K562 (cell line): ENCODE measurements at regions not wholly inside any gene's neighbourhood (a gene's known extent, or its start where the extent isn't known, plus 50 kb on each side); places are given as distances from the start of the nearest gene placed in this dataset.

Source experiments
- ATAC-seq: fragments of 200-7000 bp; cut with Tn5 transposase; 3 replicates; pipeline ENCODE4 v1.9.1; 2020; ENCODE audit warnings: moderate library complexity
- BruUV-seq: library from RNA; stranded (reverse); fragments of 400-500 nt; replicated peaks from 2 replicates; lab custom pipeline; 2021; lab: Mats Ljungman, UMichigan
- CTCF ChIA-PET: fragments of 300-600 bp; formaldehyde crosslinking; extraction: SDS; loops from one replicate; lab custom pipeline; 2021; ENCODE audit warnings: low intra/inter-chr PET ratio; lab: Yijun Ruan, JAX
- POLR2A ChIA-PET: fragments of 300-600, 350-650 bp; sonication (Branson Sonifier 250); formaldehyde crosslinking; extraction: SDS; loops from one replicate; lab custom pipeline; 2021; ENCODE audit warnings: antibody characterized with exemption, inconsistent platforms; lab: Yijun Ruan, JAX
- DNase-seq, 4 experiments: peaks; one replicate each; pipeline versions ENCODE4 v3.0.0 to v3.0.0-alpha.2; 2011 to 2018; ENCODE audit warnings: low spot score in 3 of 4, mixed read lengths in 3 of 4; ENCODE audit errors: extremely low read depth in 1 of 4
- FAIRE-seq: peaks from 2 replicates; lab custom pipeline; 2011; peaks lifted over from hg19 to GRCh38; lab: Jason Lieb, UNC
- H2AFZ ChIP-seq: 2 replicates; pipeline ENCODE4 v1.6.0; 2011; ENCODE audit warnings: low read depth, low read length, control low read depth, inconsistent platforms
- H3K27ac ChIP-seq: fragments of 200-600 bp; 3 replicates; pipeline ENCODE4 v1.8.0; 2011; ENCODE audit warnings: low read depth, mild to moderate bottlenecking, control low read depth, inconsistent platforms, low read length, moderate library complexity, mixed read lengths; ENCODE audit errors: extremely low read depth
- H3K27me3 ChIP-seq, 2 experiments: fragments of 300-600 bp in 1 of 2; 2 replicates in 1 of 2; 3 replicates in 1 of 2; pipeline versions ENCODE4 v1.6.0 to v1.8.0; 2011; ENCODE audit warnings: inconsistent platforms in 2 of 2, low read length in 2 of 2, mild to moderate bottlenecking in 1 of 2, mixed read lengths in 1 of 2, moderate library complexity in 1 of 2; ENCODE audit not compliant: control insufficient read depth in 2 of 2, insufficient read depth in 2 of 2
- H3K36me3 ChIP-seq: fragments of 300-600 bp; 3 replicates; pipeline ENCODE4 v1.8.0; 2011; ENCODE audit warnings: mild to moderate bottlenecking, low read length, inconsistent platforms; ENCODE audit not compliant: control insufficient read depth, insufficient read depth
- H3K4me1 ChIP-seq, 2 experiments: fragments of 200-600 bp in 1 of 2; replicated peaks in 1 of 2; 2 replicates in 1 of 2; 3 replicates in 1 of 2; pipeline versions ENCODE4 v1.5.1 to v1.8.0; 2011; ENCODE audit warnings: inconsistent platforms in 2 of 2, low read length in 2 of 2, mild to moderate bottlenecking in 1 of 2, mixed read lengths in 1 of 2, moderate library complexity in 1 of 2; ENCODE audit not compliant: control insufficient read depth in 2 of 2, insufficient read depth in 2 of 2
- H3K4me2 ChIP-seq: 2 replicates; pipeline ENCODE4 v1.6.1; 2011; ENCODE audit warnings: low read length, control low read depth, inconsistent platforms, mixed read lengths; ENCODE audit not compliant: insufficient read depth
- H3K4me3 ChIP-seq: fragments of 200-600 bp; sonication (generic), shearing (Covaris generic); 2 replicates; pipeline ENCODE4 v1.5.1; 2016; ENCODE audit warnings: control low read depth, inconsistent platforms
- H3K79me2 ChIP-seq: fragments of 200-600 bp; 3 replicates; pipeline ENCODE4 v1.8.0; 2011; ENCODE audit warnings: low read length, inconsistent platforms; ENCODE audit not compliant: control insufficient read depth, insufficient read depth
- H3K9ac ChIP-seq, 2 experiments: 2 replicates each; pipeline versions ENCODE4 v1.6.0 to v1.6.1; 2011; ENCODE audit warnings: low read depth in 2 of 2, low read length in 2 of 2, control low read depth in 1 of 2, inconsistent platforms in 1 of 2, mild to moderate bottlenecking in 1 of 2, mixed read lengths in 1 of 2; ENCODE audit not compliant: insufficient read depth in 1 of 2
- H3K9me1 ChIP-seq: one replicate; pipeline ENCODE4 v1.6.0; 2011; ENCODE audit warnings: inconsistent platforms, mild to moderate bottlenecking, low read length, moderate library complexity; ENCODE audit not compliant: control insufficient read depth, insufficient read depth
- H3K9me3 ChIP-seq: replicated peaks from 2 replicates; pipeline ENCODE4 v1.5.1; 2011; ENCODE audit warnings: low read depth, low read length, inconsistent platforms; ENCODE audit not compliant: control insufficient read depth, insufficient read depth
- H4K20me1 ChIP-seq: replicated peaks from 2 replicates; pipeline ENCODE4 v1.6.1; 2011; ENCODE audit warnings: low read length, inconsistent platforms, mixed read lengths; ENCODE audit not compliant: control insufficient read depth, insufficient read depth
- ADNP ChIP-seq: fragments of 200-800 bp; sonication (Bioruptor generic); IDR thresholded peaks from 2 replicates; pipeline ENCODE4 v1.6.1; 2016; ENCODE audit warnings: missing genetic modification characterization, missing compliant biosample characterization
- CBX3 ChIP-seq, 2 experiments: IDR thresholded peaks; 1 replicate in 1 of 2; 2 replicates in 1 of 2; pipeline ENCODE4 v1.6.1; 2012; ENCODE audit warnings: inconsistent platforms in 2 of 2, low read length in 2 of 2, borderline replicate concordance in 1 of 2, control low read depth in 1 of 2
- ESRRB ChIP-seq: fragments of 250-450 bp; sonication (Bioruptor Pico); IDR thresholded peaks from 2 replicates; pipeline ENCODE4 v1.5.0; 2020; ENCODE audit warnings: mild to moderate bottlenecking, moderate library complexity, borderline replicate concordance
- EWSR1 ChIP-seq: fragments of 450-650 bp; IDR thresholded peaks from 2 replicates; pipeline ENCODE4 v1.6.1; 2018; ENCODE audit warnings: borderline replicate concordance, mild to moderate bottlenecking, low read depth, moderate library complexity; ENCODE audit not compliant: partially characterized antibody
- GABPA ChIP-seq: fragments of 200-800 bp; sonication (Bioruptor generic); conservative IDR thresholded peaks from 2 replicates; pipeline ENCODE4 v1.6.1; 2016; ENCODE audit warnings: low read depth, missing genetic modification characterization, missing compliant biosample characterization
- HNRNPLL ChIP-seq: fragments of 200-400 bp; formaldehyde crosslinking; IDR thresholded peaks from 2 replicates; pipeline ENCODE4 v1.6.1; 2017; ENCODE audit warnings: low read length, low read depth, mild to moderate bottlenecking; ENCODE audit not compliant: poor library complexity, severe bottlenecking
- NR3C1 ChIP-seq: sonication (generic); formaldehyde crosslinking; IDR thresholded peaks from 2 replicates; pipeline ENCODE4 v1.8.1; 2022; ENCODE audit warnings: missing genetic modification reagents
- RAD21 ChIP-seq, 2 experiments: fragments of 250-450 bp in 1 of 2; fragments of 450-650 bp in 1 of 2; sonication (Bioruptor Pico) in 1 of 2; formaldehyde crosslinking in 1 of 2; IDR thresholded peaks in 1 of 2; conservative IDR thresholded peaks in 1 of 2; 2 replicates each; pipeline versions ENCODE4 v1.4.0 to v1.8.0; 2020 to 2022; ENCODE audit warnings: mild to moderate bottlenecking in 2 of 2, moderate library complexity in 1 of 2
- WGBS: fragments of 100-300 bp; shearing (Covaris generic); methylation state at CpG from one replicate; pipeline ENCODE4 v1.1.6; 2016; ENCODE audit warnings: low coverage, mixed read lengths; ENCODE audit not compliant: insufficient coverage; ENCODE audit errors: missing lambda C conversion rate; 5-methylcytosine and 5-hydroxymethylcytosine counted together
- in situ Hi-C: fragments of 300-500 bp; cut with MboI; formaldehyde crosslinking; loops from 4 replicates; pipeline ENCODE4 v1.15.0; 2018; ENCODE audit warnings: inconsistent platforms, mixed read lengths
- intact Hi-C: fragments of 100-400 bp; cut with micrococcal nuclease; formaldehyde crosslinking; loops from 2 replicates; pipeline ENCODE4 v1.14.2; 2022

DNA sequence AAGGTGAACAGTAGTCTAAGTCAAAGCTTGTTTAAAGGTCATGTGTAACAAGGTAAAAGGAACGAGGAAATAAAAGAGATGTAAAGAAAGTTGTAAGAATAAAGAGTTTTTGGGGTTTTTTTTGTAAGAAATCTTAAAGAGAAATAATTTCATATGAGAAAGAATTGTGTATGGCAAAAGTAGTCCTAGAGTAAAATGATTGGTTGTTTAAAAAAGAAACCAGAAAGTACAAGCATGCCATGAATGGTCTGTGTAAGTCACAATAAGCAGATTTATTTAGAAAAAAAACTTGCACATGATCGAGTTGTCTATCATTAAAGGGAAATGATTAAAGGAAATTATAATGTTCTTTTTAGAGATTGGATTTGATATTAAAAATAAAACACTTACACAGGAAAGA is 172.6 kb upstream of the TUSC1 start:
- H3K4me3 ChIP-seq, result no peak overlapping the region
- no peak overlapping the region for H3K4me2 ChIP-seq
- no peak for ATAC-seq
- no CpG with 5 or more reads among the region's 2 CpGs for WGBS
- H3K79me2 ChIP-seq, result no peaks in the 10 kb centered on the region
- no peaks in the 10 kb centered on the region for H4K20me1 ChIP-seq
- no peak overlapping the region for H3K9ac ChIP-seq
- H3K27ac ChIP-seq, result no peak overlapping the region
- intact Hi-C loops (no loop called here), in situ Hi-C loops (no loop called here)
- BruUV-seq, result no TSS peak
- H3K27me3 ChIP-seq, result no peaks in the 10 kb centered on the region
- TF ChIP-seq NR3C1 (CRISPR knock-in tag), result no peak
- no peak for TF ChIP-seq EWSR1
- TF ChIP-seq ESRRB, result no peak
- TF ChIP-seq CBX3 (IDR thresholded peaks at IDR 0.05; ENCODE audit: borderline replicate concordance in 1 of 2, low read length in 2 of 2), result no peak
- TF ChIP-seq HNRNPLL, result no peak
- TF ChIP-seq GABPA (tag), result no peak
- TF ChIP-seq ADNP (tag), result no peak
- no peak for TF ChIP-seq RAD21 (CRISPR knock-in tag; conservative IDR thresholded peaks at IDR 0.05 in 1 of 2, IDR thresholded peaks at IDR 0.05 in 1 of 2)
- POLR2A ChIA-PET, result no interaction called here
- no peaks in the 10 kb centered on the region for H3K9me1 ChIP-seq
- H2AFZ ChIP-seq, result no peak overlapping the region
- CTCF ChIA-PET, result no interaction called here
- H3K36me3 ChIP-seq, result no peaks in the 10 kb centered on the region
- no peaks in the 10 kb centered on the region for H3K4me1 ChIP-seq
- no peaks in the 10 kb centered on the region for H3K9me3 ChIP-seq
- no peak for DNase-seq
- FAIRE-seq, result no peak
